Astrocyte of the hippocampus (primary cell): ENCODE measurements at regions not wholly inside any gene's neighbourhood (a gene's known extent, or its start where the extent isn't known, plus 50 kb on each side); places are given as distances from the start of the nearest gene placed in this dataset.
"Not testable (repeated sequence)": the region's sequence is repeated elsewhere in the genome, so short reads cannot be mapped to it uniquely, and the experiment has no call there.

Experiments
- DNase-seq: peaks from one replicate; pipeline ENCODE4 v3.0.0; 2011; ENCODE audit warnings: low read depth, low spot score

DNA sequence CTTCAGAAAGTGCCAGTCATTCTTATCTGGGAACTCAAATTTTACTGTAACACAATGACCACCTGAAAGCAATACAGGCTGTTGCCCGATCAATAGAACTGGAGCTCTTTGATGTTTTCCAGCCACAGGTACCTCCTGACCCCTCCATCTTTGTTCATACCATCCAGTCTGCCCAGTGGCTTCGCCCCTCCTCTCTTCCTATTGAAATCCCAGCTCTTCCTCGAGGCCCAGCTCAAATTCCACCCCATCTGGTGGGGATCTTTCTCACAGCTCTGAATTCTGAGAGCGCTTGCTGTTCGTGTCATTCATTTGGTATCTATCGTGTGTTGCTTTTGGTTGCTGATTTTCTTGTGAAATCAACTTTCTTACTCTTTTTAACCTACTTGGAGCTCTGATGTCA is 87.9 kb upstream of the CNKSR3 start:
- DNase-seq = no peak

DNA sequence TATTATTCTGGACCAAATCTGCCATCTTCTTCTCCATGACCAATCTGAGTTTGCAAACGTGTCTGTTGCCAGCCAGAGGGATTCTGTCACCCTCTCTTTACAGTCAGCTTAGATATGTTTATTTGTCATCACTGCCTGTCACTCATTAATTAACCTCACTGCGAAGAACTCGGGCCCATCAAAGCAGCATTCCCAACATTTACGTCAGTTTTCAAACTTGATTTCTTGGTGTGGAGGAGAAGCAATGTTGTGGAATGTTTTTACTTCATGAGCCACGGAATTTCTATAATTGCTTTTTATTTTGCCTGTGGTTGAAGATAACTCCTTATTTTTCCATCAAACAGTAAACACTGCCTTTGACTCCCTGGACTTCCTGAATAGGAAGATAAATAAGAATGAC is 91.8 kb upstream of the CNKSR3 start:
- DNase-seq = peak; percentile 78

DNA sequence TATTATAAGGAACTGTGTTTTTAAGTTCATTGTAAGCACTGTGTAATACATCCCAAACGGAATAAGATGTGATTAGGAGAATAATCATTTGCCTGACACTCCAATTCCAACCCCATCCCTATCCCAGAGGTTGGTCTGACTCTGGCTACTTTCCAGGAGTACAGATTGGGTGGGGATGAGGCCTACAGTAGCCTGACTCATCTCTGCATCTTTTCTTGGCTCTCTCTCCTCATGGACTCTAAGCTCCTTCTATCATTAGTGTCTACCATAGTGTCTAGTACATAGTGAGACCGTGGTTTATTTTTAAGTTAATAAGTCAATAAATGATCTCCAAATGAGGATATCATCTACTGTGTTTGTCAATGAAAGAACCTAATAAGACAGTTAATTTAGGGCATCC is 92.2 kb upstream of the CNKSR3 start:
- DNase-seq = peak; percentile 48

DNA sequence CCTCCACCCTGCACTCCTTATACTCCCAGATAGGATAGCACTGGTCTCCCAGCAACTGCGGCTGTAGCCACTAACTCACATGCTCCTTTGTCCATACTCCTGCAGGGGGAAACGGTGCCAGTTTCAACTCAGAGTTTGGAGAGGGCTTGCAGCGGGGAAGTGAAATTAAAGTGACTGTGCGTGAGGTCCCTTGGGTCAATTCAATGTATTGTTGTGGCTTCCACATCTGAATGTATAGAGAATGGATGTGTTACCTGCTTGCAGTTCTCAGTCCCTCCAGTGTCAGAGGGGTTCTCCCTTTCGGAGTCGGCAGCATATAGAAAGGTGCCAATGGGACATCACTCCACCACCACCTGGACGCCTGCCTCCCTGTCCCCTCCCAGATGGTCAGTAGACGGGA is 93.6 kb upstream of the CNKSR3 start:
- no peak for DNase-seq

DNA sequence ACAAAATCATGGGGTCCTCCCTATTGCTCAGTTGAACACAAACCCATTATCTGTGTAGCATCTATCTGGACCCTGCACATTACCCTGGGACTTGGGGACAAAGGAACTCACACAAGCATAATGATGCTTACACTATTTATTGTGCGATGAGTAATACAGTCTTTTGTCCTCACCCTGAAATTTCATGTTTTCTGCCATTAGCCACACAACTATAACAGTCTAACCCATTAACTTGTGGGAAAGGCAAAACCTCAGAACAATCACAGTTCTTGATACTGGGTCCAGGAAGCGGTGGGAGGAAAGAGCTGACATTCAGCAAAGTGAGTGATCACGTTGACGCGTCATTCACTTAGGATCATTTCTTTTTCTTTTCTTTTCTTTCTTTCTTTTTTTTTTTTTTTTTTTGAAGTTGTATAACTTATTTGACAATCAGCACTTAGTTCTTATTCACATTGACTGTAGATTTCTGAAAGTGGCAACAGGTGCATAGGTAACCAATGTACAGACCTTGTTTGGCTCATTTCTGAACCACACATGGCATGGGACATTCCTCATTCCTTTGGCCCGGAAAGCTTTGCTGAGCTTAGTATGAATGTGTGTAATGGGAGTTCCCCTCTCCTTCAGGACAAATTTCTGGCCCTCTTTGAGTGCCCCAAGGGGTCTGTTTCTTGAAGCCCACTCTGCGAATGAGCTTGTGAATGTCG is 94.8 kb upstream of the CNKSR3 start:
- DNase-seq = peak; percentile 76

DNA sequence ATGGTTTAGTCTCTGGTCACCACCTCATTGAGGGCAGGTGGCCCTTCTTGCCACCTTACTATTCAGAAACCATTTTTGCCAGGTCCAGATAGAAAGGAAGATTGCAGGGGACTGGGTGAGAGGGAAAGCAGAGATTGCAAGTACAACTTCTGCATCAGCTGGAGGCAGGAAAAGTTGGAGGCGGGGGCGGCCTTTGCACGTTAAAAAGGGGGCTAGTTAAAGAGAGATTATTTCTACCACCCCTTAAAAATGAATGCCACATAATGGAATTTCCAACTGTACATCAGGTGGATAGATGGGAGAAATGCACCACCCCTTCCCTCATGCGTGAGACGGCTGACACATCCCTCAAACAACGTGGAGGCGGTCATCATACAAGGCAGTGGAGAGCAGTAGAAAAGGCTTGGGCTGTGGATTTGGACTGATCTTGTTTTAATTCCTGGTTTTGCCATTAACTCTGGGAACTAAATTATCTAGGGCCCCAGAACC is 95.4 kb upstream of the CNKSR3 start:
- DNase-seq = no peak

DNA sequence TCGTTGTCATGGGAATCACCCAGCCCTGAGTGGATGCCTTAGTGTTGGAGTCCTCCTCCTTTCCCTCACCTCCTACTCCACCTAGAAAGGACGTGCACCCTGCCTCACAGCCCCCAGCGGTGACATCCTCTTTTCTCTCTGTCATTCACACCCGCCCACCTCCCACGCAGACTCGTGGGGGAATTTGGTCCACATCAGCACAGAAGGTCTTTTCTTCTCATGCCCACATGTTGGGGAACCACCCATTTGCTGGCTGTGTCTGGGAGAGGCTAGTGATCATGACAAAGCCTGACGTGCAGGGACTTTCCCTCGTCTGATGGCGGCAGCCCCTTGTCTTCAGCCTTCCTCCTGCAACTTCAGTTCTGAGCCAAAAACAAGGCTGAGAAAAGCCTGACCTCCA is 96.0 kb upstream of the CNKSR3 start:
- DNase-seq = no peak

DNA sequence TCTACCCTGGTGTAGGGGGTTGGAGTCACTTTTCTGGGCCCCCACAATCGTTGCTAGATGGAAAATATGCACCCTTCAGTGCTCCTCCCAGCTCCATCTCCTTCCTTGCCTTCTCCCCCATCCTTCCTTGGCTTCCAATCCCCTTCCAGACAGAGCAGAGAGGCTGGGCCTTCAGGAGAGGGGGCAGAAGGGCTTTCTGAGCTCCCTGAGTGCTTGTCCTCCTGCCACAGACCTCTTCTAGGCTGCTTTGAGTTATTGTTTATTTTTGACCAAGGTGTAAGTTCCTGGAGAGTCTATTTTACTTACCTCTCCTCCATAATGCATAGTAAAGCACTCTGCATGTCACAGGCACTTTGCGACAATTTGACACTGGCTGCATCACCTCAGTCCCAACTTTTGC is 96.4 kb upstream of the CNKSR3 start:
- no peak for DNase-seq

DNA sequence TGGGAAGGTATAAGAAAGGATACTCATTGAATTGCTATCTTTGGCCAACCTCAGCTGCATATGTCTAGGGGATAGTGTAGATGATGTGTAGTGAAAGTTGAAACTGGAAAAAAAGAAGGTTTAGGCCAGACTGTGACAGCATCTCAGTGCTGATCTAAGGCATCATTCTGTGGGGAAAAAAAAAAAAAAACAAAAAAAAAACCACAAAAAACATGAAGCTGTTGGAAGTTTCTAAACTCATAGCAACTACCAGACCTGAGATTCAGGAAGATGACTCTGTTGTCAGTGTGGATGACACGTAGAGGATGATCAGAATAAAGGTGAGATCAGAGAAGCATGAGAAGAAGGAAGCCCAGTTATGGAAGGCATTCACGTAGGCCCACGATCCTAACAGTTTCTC is 100.8 kb upstream of the CNKSR3 start:
- no peak for DNase-seq

DNA sequence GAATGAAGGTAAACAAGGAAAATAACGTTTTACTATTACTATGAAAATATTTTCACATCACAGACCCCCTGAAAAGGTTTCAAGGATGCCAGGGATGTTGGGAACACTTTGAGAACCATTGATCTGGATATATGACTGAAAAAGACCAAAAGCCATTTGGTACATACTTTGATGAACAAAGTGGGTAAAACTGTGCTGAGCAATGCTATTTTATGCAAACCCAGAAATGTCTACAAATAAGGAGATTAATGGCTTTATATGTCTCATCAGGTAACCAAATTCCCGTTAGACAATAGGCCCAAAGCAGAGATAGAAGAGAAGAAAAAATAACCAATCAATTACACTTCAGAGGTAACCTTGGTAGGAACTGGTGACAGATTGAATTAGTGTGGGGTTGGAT is 101.4 kb upstream of the CNKSR3 start:
- DNase-seq = no peak

DNA sequence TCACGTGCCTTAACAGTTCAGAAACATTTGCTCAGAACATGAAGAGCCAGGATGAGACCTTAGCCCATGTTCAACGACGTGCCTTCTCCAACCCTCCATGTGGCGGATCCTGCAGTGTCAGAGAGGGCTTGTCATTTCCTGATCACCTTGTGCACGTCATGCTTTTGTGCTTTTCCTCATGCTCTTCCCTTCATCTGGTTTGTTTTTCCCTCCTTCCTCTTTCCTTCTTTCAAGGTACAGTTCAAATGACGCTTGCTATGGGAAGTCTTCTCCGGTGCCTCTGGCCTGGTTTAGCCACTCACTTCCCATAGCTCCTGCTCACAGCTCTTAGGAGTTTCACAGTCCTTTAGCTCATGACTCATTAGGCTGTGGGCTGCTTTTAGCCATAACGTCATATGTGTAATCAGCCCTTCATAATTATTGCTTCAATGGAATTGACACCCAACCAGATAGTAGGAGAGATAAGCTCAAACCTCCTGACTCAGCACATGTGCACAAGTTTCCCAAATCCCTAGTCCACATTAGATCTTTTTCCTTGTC is 102.7 kb upstream of the CNKSR3 start:
- DNase-seq = peak; percentile 81

DNA sequence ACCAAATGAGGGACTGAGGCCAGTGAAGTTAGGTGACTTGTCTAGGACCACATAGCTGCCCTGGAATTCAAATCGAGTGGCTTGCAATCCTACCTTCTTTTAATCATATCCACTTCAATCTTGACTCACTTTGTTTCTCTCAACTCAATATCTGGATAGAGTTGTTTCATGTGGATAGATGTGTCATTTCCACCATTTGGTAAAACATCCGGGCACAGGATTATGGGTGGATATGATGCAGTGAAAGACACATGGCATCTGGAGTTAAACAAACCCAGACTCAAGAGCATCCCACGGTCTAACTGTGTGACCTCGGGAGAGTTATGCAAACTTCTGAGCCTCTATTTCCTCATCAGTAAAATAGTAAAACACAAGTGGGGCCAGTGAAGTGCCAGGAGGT is 103.6 kb upstream of the CNKSR3 start:
- no peak for DNase-seq

DNA sequence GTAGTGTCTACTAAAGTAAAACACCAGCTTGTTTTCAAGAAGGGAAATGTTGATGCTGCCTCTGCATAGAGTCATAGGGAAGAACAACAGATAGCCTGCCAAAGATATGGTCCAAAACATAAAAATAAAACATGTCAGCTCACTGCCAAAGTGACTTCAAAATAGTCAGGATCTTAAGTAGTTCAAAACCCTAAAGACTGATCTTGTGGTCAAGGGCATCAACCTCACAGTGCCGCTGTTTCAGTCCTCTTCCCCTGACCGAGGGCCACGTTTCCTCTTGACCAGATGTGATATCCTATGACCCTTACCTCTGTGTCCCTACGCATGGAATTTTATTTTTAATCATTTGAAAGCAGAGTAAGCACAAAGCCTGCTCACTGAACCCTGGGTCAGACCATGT is 104.2 kb upstream of the CNKSR3 start:
- no peak for DNase-seq

DNA sequence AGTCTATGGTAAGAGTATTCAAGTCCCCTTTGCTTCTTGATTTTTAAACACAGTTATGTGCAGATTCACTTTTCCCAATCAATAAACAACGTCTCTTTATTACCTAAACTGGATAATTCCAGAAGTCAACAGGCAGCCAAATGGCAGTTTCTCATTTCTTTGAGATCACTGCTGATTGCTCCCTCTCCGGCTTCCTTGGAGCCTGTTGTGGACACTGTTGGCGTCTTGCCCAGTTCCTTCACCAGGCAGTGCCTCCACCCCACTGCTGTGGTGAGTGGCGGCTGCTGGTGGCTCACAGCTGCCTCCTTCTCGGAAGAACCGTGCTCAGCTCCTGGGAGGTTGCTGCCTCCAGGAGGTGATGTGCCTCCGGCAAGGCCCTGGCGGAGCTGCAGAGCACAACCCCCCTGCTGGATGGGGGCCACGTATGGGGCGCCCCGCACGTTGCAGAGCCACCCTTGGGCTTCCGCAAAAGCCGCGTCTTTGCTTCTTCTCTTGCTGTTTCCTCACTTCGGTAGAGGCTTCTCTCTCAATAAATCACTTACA is 105.1 kb upstream of the CNKSR3 start:
- peak; percentile 91 for DNase-seq

DNA sequence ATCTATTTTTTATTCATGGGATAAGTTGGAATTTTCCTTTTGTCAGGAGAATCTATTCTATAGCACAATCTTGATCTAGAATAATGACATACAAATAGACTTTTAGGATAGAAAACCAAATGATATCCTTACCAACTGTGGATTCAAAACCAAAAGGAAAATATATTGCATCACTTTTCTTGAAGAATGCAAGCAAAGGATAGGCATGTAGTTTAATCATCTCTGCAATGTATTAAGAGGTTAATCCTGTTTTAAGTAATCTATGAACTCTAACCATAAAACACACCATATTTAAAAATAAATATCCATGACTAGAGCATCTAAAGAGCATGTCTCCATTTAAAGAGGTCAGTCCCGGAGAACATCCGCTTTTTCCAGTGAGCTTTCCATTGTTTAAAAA is 106.7 kb upstream of the CNKSR3 start:
- no peak for DNase-seq

DNA sequence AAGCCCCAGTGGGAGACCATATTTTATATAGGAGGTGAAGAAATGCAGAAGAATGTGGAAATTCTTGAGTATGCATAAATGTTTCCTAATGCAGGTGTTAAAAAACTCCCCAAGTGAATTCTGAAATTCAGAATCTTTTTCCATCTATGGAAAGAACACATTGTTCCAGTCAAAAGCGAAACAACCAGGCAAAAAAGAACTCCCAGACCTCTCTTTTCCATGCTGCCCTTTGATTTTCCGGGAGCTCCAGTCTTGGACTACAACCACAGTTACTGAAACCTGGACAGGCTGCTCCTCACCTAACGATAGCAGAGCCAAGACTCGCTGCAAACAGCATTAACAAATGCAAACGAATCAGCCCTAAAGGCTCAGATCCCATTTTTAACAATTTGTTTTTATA is 108.7 kb upstream of the CNKSR3 start:
- DNase-seq = no peak

DNA sequence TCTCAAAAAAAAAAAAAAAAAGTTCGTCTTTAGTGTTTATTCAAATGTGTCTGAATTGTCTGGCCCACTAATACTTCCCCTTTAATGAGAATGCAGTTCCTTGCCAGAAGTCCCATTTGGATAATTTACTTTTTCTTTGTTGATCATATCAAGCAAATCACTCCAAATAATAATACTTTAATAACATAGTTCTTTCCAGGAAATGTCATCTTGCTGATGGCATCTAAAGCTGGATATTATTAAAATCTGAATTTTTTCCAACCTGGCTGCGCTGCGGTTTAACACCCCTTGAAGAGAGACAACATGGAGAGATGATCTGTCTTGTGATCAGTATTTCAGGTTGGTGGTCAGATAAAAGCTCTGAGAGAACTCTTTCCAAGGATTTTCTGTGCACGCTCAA is 111.2 kb upstream of the CNKSR3 start:
- DNase-seq = no peak

DNA sequence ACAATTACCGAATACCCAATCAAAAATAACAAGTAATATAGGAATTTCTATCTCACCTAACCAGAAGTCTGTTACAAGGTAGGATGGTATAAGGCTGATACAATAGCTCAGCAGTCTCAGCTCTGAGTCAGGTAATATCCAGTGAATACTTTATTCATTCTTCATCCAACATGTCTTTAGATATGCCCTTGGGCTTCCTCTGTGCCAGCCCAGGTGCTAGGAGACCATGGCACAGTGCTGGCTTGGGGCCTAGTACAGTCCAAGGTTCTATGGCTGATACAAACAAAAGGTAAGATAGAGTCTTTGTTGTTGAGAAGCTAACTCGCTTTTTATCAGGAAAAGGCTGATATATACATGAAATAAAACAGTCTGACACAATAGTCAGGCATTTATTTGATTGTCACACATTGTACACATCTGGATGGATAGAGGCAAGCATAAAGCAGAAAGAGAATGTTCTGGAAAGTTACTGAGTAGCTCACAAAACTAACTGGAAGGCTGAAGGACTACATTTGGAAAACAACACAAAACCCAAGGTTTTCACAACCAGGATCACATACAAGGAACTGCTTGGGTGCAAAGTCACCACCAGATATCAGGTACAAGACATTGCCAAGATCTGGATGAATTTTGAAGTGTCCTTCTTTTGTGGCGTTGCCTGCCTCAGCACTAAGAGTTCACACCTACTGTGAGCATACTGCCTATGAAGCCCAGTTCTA is 110.4 kb upstream of the SCAF8 start:
- no peak for DNase-seq

DNA sequence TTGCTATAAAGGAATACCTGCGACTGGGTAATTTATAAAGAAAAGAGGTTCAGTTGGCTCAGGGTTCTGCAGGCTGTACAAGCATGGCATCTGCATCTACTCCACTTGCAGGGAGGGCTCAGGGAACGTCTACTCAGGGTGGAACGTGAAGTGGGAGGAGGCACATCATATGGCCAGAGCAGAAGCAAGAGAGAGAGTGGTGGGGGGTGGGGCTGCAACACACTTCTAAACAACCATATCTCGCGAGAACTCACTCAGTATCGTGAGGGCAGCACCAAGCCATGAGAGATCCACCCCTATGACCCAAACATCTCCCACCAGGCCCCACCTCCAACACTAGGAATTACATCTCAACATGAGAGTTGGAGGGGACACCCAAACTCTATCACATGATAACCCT is 109.8 kb upstream of the SCAF8 start:
- no peak for DNase-seq

DNA sequence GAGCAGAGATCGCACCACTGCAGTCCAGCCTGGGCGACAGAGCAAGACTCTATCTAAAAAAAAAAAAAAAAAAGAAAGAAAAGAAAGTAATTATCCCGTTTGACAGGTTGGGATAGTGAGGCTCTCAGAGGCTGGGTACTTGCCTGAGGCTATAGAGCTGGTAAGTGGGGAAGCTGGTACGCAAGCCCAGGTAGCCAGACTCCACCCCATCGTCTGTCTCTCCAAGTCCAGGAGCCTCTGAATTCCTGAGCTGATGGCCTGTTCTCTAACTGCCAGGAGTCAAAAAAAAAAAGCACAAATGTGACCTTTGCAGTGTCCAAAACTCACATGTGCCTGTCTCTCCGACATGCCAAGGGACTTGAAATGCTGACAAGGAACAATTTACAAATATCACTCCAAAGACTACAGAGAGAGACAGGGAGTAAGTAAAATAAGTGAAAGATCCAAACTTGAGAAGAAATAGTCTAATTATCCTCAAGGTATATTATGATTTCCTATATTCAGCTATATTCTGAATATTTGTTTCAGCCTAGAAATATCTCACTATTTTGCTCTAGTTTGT is 109.1 kb upstream of the SCAF8 start:
- DNase-seq = no peak

DNA sequence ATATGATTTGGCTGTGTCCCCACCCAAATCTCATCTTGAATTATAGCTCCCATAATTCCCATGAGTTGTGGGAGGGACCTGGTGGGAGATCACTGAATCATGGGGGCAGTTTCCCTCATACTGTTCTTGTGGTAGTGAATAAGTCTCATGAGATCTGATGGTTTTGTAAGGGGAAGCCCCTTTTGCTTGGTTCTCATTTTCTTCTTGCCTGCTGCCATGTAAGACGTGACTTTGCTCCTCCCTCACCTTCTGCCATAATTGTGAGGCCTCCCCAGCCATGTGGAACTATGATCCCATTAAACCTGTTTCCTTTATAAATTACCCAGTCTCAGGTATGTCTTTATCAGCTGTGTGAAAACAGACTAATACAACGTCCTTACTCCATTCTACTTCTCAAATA is 108.5 kb upstream of the SCAF8 start:
- not testable (repeated sequence) for DNase-seq

DNA sequence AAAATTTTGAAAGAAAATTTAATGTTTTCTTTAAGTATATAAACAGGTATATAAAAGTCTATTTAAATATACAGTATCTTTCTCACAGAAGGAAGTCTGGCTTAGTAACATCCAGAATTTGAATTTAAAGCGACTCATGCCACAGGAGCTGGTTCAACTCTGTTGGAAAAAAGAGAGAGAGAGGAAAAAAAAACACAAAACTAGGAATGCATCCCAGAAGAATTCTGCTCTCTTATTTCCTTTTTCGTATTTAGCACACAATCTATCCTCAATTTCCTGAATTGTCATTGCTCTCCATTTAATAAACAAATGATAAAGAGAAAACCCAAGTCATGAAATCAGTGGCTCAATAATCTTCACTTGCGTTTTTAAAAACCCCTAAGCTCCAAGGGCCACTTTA is 107.5 kb upstream of the SCAF8 start:
- no peak for DNase-seq

DNA sequence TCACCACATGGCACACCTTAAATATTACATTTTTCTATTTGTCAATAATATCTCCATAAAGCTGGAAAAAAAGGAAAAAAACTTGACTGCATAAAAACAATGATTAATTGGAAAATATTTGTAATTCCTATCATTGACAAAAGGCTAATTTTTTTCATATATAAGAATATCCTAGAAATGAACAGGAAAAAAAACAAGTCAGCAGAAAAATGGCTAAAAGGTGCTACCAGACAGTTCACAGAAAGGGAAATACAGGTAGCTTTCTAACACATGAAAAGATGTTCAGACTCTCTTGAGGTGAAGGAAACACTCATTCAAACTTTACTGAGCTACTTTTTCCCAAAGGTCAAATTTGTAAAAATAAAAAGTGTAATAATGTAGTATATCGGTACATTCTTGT is 104.1 kb upstream of the SCAF8 start:
- DNase-seq = no peak
